Thymus (tissue), 11 donors: ENCODE measurements at regions not wholly inside any gene's neighbourhood (a gene's known extent, or its start where the extent isn't known, plus 50 kb on each side); places are given as distances from the start of the nearest gene placed in this dataset.
"Not testable (repeated sequence)": the region's sequence is repeated elsewhere in the genome, so short reads cannot be mapped to it uniquely, and the experiment has no call there.

Experiments
- DNase-seq, 9 donors: peaks; one replicate each; pipeline ENCODE4 v3.0.0-alpha.2; 2013; ENCODE audit warnings: low spot score in 9 of 9, low read depth in 6 of 9, missing footprints in 1 of 9
- H3K27ac ChIP-seq, 2 donors: one replicate each; pipeline ENCODE4 v1.5.1; 2013; ENCODE audit warnings: control low read depth in 1 of 2, low read depth in 1 of 2, low read length in 1 of 2, mild to moderate bottlenecking in 1 of 2, moderate library complexity in 1 of 2
- H3K27me3 ChIP-seq, 2 donors: one replicate each; pipeline ENCODE4 v1.5.1; 2013; ENCODE audit warnings: low read length in 1 of 2; ENCODE audit not compliant: control insufficient read depth in 2 of 2, insufficient read depth in 1 of 2
- H3K36me3 ChIP-seq, 2 donors: one replicate each; pipeline ENCODE4 v1.5.1; 2013; ENCODE audit warnings: low read length in 1 of 2, mild to moderate bottlenecking in 1 of 2, moderate library complexity in 1 of 2; ENCODE audit not compliant: control insufficient read depth in 2 of 2, insufficient read depth in 2 of 2
- H3K4me1 ChIP-seq, 2 donors: one replicate each; pipeline ENCODE4 v1.5.1; 2013; ENCODE audit warnings: low read length in 2 of 2; ENCODE audit not compliant: control insufficient read depth in 2 of 2, insufficient read depth in 2 of 2
- H3K4me3 ChIP-seq, 2 donors: one replicate each; pipeline ENCODE4 v1.5.1; 2013; ENCODE audit warnings: low read length in 2 of 2, control low read depth in 1 of 2, mild to moderate bottlenecking in 1 of 2
- H3K9me3 ChIP-seq, 2 donors: one replicate each; pipeline ENCODE4 v1.5.1; 2013; ENCODE audit warnings: low read length in 1 of 2, mild to moderate bottlenecking in 1 of 2; ENCODE audit not compliant: control insufficient read depth in 2 of 2, insufficient read depth in 1 of 2
- WGBS: extraction: QIAGEN DNeasy Blood & Tissue Kit; methylation state at CpG from one replicate; pipeline ENCODE4 v1.1.7; 2013; 5-methylcytosine and 5-hydroxymethylcytosine counted together
- donor health status: healthy.

DNA sequence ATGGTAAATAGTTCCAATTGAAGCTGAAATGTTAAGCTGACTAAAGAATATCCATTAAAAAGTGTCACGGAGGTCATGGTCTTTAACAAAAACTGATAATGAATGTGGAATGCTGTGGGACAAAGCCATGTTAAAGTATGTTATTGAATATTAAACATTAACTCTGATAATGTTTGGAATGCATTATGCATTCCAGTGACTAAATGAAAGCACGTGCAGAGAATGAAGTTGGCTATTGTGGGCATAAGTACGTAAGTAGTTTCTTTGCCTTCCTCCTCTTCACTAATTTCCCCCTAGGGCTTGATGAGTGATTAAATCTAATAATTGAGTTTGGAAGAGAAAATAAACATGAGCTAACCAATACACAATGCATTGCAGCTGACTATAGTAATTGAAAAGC is 640.4 kb upstream of the CDH10 start:
- DNase-seq: no peak
- whole genome bisulfite sequencing: 62% methylated on average over 3 of the region's 3 CpGs
- no peaks in the 10 kb centered on the region for H3K36me3 ChIP-seq
- no peaks in the 10 kb centered on the region for H3K4me1 ChIP-seq
- H3K9me3 ChIP-seq: no peaks in the 10 kb centered on the region
- no peaks in the 10 kb centered on the region for H3K27me3 ChIP-seq
- H3K4me3 ChIP-seq: no peak overlapping the region
- no peak overlapping the region for H3K27ac ChIP-seq

DNA sequence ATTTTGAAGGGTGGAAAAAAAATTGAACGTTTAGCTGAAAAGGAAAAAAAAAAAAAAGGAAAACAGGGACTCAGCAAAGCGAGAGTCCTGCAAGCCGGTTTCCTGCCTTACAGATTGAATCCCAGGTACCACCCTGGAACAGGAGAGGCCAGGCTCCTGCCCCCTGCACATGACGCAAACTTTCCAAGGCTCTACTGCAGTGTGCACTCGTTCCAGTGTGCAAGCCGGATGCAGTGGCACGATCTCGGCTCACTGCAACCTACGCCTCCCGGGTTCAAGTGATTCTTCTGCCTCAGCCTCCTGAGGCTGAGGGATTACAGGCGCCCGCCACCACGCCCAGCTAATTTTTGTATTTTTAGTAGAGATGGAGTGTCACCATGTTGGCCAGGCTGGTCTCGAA is 618.7 kb upstream of the CDH10 start:
- H3K27ac ChIP-seq, H3K4me3 ChIP-seq, H3K27me3 ChIP-seq, H3K9me3 ChIP-seq, DNase-seq, H3K4me1 ChIP-seq, H3K36me3 ChIP-seq: not testable (repeated sequence)
- WGBS: 97% methylated on average over 14 of the region's 14 CpGs

DNA sequence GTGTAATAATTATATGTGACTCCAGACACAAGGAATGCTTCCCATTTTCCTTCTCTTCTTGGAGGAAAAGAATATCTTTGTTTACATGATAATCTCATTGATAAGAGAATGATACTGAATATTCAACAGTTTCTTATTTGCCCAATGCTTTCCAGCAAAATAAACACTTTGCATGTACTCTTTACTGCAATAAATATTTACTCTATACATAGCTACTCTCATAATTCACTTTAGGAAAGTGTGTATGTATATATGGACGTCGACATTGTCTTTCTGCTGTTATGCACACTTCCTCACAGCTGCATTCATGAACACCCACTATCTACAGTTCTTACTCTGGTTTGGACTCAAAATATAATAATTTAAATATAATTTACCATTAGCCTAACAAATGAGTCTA is 617.4 kb upstream of the CDH10 start:
- no peak overlapping the region for H3K4me3 ChIP-seq
- no peak overlapping the region for H3K27ac ChIP-seq
- H3K27me3 ChIP-seq: no peaks in the 10 kb centered on the region
- WGBS: 87% methylated on average over 2 of the region's 2 CpGs
- H3K4me1 ChIP-seq: no peaks in the 10 kb centered on the region
- peaks cover 0 to 6% of the 10 kb centered on the region in 2 donors for H3K9me3 ChIP-seq
- no peak for DNase-seq
- H3K36me3 ChIP-seq: no peaks in the 10 kb centered on the region

DNA sequence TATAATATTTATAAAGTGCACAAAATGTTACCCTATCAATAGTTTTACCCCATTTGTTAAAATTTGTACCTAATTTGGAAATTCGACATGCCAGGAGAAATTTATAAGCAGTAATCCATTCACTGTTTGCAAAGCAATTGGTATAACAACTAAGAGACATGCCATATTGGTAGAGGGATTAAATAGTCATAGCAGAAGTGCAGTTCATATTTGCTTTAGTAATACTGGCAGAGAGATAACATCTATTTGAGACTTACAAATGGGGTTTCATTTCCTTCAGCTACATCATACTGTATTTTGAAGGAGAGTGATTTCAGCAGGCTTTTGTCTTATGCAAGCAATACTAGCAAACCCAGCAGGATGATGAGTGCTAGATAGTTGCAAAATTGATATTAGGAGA is 610.4 kb upstream of the CDH10 start:
- Histone ChIP-seq H3K27ac (no peak overlapping the region), H3K4me1 (no peaks in the 10 kb centered on the region), H3K27me3 (no peaks in the 10 kb centered on the region), H3K36me3 (no peaks in the 10 kb centered on the region), H3K9me3 (no peaks in the 10 kb centered on the region), H3K4me3 (no peak overlapping the region)
- DNase-seq: no peak
- WGBS: 77% methylated on average over 1 of the region's 1 CpG

DNA sequence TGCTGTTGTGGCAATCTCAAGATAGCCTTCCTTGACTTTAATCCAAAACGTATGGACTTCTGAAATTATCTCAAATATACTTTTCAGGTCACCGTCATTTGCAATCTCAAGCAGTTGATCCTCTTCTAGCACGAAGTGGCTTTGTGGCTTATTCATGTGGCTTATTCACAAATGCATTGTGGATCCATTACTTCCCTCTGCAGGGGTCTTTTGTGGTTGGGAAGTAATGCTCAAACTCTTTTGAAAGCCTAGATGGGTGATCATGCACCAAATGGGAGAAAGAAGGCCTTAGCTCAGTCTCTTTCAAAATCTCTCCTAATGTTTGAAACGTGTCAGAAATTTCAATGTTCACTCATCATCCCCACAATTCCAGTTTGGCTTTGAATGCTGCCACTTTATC is 597.2 kb upstream of the CDH10 start:
- no peak for DNase-seq
- WGBS: 83% methylated on average over 4 of the region's 4 CpGs
- H3K9me3 ChIP-seq: no peaks in the 10 kb centered on the region

DNA sequence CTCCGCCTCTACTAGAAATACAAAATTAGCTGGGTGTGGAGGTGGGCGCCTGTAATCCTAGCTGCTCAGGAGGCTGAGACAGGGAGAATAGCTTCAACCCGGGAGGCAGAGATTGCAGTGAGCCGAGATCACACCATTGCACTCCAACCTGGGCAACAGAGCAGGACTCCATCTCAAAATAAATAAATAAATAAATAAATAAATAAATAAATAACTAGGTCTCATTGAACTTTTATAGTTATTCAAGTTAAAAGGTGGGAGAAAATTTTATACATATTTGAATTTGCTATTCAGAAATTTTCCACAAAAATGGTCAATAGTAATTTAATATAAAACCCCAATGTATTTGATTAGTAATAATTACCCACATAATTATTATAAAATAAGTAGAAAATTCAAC is 593.9 kb upstream of the CDH10 start:
- not testable (repeated sequence) for H3K4me3 ChIP-seq, H3K27ac ChIP-seq, H3K9me3 ChIP-seq, H3K36me3 ChIP-seq, DNase-seq, H3K4me1 ChIP-seq, H3K27me3 ChIP-seq
- WGBS: 98% methylated on average over 4 of the region's 4 CpGs

More for the DNA sequence above, 597.2 kb upstream of the CDH10 start:
- no peak overlapping the region for H3K27ac ChIP-seq
- no peaks in the 10 kb centered on the region for H3K4me1 ChIP-seq
- no peaks in the 10 kb centered on the region for H3K36me3 ChIP-seq
- no peaks in the 10 kb centered on the region for H3K27me3 ChIP-seq
- no peak overlapping the region for H3K4me3 ChIP-seq

DNA sequence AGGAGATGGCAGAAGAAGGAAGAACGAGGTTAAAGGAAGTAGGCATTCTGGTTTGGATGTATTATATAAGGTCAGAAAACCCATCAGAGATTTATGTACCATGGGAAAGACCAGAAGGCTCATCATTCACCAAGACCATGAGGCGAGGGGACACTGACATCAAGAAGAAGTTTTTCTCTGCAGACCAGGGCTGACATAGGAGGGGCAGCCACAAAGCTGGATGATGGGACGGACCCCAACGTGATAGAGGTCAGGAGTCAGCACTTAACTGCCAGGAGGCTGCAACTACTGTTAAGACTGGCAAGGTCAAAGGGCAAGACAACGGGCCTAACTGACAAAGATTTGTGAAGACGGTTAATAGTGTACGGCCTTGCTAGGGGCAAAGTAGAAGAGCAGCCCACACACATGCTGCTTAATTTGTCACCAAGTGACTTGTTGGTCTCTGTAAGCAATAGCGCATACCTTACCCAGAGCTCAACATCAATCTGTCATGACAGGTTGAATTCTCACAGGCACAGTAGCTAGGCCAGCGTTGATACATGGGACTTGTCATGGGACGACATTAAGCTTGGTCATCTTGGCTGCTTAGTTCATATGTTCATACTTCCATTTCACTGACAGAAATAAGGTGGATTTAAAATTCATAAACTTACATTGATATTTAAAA is 579.7 kb upstream of the CDH10 start:
- Histone ChIP-seq H3K27me3 (no peaks in the 10 kb centered on the region), H3K36me3 (no peaks in the 10 kb centered on the region), H3K4me1 (no peaks in the 10 kb centered on the region), H3K9me3 (no peaks in the 10 kb centered on the region), H3K27ac (no peak overlapping the region), H3K4me3 (no peak overlapping the region)
- 91% methylated on average over 10 of the region's 10 CpGs for WGBS
- DNase-seq: no peak

DNA sequence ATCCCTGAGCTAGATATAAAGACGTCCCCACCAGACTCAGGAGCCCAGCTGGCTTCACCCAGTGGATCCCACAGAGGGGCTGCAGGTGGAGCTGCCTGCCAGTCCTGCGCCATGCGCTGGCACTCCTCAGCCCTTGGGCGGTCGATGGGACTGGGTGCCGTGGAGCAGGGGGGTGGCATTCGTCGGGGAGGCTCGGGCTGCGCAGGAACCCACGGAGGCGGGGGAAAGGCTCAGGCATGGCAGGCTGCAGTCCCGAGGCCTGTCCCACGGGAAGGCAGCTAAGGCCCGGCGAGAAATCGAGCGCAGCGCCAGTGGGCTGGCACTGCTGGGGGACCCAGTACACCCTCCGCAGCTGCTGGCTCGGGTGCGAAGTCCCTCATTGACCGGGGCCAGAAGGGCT is 555.1 kb upstream of the CDH10 start:
- H3K36me3 ChIP-seq, H3K9me3 ChIP-seq, H3K4me3 ChIP-seq, H3K27ac ChIP-seq, H3K4me1 ChIP-seq, DNase-seq, H3K27me3 ChIP-seq: not testable (repeated sequence)
- WGBS: 96% methylated on average over 23 of the region's 23 CpGs

DNA sequence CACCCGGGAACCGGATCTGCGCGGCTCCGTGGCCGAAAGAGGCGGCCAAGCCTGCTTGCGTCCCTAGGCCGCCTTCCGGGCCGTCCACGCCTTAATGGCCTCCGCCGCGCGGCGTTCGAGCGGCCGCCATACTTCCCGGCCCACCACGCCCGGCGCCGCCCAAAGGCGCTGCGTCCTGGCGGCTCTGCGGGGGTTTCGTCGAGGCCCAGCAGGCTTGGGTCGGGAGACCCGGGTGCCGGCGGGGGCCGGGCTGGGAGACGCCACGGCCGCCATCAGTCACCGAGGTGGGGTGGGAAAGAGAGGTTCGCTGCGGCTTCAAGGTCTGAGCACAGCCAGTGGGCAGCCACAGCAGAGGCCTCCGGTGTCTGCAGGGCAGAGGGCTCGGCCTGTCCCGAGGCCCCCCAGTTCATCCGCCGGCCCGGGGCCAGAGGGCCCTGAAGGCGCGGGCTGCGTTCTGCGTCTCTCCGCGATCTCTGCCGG is 545.8 kb upstream of the CDH10 start:
- no peaks in the 10 kb centered on the region for H3K27me3 ChIP-seq
- H3K4me1 ChIP-seq: no peaks in the 10 kb centered on the region
- no peaks in the 10 kb centered on the region for H3K36me3 ChIP-seq
- H3K27ac ChIP-seq: no peak overlapping the region
- WGBS: 96% methylated on average over 55 of the region's 55 CpGs
- no peak overlapping the region for H3K4me3 ChIP-seq
- no peak for DNase-seq
- peaks cover 0 to 4% of the 10 kb centered on the region in 2 donors for H3K9me3 ChIP-seq
